DOHH2 (cell line): ENCODE measurements at regions not wholly inside any gene's neighbourhood (a gene's known extent, or its start where the extent isn't known, plus 50 kb on each side); places are given as distances from the start of the nearest gene placed in this dataset.

Experiments used
- EZH2phosphoT487 ChIP-seq: fragments of 200-600 bp; sonication (generic); IDR thresholded peaks from 2 replicates; pipeline ENCODE4 v1.6.1; 2017; ENCODE audit warnings: borderline replicate concordance, mild to moderate bottlenecking, antibody characterized with exemption, low read length, moderate library complexity, mixed read lengths
- TF ChIP-seq, protein P1 (sequence below): fragments of 200-600 bp; sonication (generic); IDR thresholded peaks from one replicate; pipeline ENCODE4 v1.5.1; 2014; ENCODE audit warnings: antibody characterized with exemption, mild to moderate bottlenecking, low read depth, low read length; ENCODE audit not compliant: poor library complexity, severe bottlenecking

DNA sequence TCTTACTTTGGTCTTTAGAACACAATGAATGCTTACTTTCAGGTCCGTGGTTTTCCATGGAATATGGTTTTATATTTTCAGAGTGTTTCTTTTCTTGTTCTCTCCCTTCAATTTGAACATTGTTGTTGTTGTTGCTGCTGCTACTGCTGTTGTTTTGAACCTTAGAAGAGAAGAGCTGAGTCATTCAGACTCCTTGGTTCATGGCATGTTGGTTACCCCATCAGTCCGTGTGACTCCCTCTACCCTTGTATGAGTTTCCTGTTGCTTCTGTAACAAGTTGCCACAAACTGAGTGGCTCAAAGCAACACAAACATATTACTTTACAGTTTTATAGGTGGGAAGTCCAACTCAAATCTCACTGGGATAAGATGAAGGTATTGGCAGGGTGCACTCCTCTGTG lies 511.0 kb downstream of the INSC start:
- TF ChIP-seq, protein P1, sequence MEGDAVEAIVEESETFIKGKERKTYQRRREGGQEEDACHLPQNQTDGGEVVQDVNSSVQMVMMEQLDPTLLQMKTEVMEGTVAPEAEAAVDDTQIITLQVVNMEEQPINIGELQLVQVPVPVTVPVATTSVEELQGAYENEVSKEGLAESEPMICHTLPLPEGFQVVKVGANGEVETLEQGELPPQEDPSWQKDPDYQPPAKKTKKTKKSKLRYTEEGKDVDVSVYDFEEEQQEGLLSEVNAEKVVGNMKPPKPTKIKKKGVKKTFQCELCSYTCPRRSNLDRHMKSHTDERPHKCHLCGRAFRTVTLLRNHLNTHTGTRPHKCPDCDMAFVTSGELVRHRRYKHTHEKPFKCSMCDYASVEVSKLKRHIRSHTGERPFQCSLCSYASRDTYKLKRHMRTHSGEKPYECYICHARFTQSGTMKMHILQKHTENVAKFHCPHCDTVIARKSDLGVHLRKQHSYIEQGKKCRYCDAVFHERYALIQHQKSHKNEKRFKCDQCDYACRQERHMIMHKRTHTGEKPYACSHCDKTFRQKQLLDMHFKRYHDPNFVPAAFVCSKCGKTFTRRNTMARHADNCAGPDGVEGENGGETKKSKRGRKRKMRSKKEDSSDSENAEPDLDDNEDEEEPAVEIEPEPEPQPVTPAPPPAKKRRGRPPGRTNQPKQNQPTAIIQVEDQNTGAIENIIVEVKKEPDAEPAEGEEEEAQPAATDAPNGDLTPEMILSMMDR: no peak
- TF ChIP-seq EZH2phosphoT487: no peak
